ENCODE measurements at regions not wholly inside any gene's neighbourhood (a gene's known extent, or its start where the extent isn't known, plus 50 kb on each side); places are given as distances from the start of the nearest gene placed in this dataset.
A peak's percentile ranks its signal among the peaks of the same experiment; 100 is the strongest.

DNA sequence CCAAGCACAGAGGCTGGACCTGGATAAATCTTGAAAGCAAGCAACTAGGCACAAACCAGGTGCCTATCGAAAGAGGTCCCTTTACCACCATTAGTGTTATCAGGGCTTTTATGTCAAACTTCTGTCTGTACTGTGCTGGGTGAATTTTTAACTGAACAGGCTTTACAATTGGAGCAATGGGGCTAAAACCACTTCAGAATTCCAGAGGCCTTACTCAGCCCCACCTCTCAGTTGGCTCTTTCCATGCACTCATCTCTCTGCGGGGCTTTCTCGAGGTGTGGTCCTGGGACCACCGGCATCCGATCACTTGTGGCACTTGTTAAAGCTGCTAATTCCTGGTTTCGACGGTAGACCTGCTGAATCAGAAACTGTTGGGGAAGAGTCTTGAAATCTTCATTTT lies 232.5 kb downstream of the SOX4 start:
- H3K4me3 ChIP-seq (ENCODE audit: low read depth, low read length), result no peak overlapping the region
- in situ Hi-C loops (cut with HindIII; ENCODE audit: low sequenced_read_pairs), result no loop called here
- TF ChIP-seq, protein P1, sequence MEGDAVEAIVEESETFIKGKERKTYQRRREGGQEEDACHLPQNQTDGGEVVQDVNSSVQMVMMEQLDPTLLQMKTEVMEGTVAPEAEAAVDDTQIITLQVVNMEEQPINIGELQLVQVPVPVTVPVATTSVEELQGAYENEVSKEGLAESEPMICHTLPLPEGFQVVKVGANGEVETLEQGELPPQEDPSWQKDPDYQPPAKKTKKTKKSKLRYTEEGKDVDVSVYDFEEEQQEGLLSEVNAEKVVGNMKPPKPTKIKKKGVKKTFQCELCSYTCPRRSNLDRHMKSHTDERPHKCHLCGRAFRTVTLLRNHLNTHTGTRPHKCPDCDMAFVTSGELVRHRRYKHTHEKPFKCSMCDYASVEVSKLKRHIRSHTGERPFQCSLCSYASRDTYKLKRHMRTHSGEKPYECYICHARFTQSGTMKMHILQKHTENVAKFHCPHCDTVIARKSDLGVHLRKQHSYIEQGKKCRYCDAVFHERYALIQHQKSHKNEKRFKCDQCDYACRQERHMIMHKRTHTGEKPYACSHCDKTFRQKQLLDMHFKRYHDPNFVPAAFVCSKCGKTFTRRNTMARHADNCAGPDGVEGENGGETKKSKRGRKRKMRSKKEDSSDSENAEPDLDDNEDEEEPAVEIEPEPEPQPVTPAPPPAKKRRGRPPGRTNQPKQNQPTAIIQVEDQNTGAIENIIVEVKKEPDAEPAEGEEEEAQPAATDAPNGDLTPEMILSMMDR (IDR thresholded peaks at IDR 0.05; ENCODE audit: low read depth, low read length), result no peak
- DNase-seq (ENCODE audit: low read depth, low spot score), result peak; percentile 57

DNA sequence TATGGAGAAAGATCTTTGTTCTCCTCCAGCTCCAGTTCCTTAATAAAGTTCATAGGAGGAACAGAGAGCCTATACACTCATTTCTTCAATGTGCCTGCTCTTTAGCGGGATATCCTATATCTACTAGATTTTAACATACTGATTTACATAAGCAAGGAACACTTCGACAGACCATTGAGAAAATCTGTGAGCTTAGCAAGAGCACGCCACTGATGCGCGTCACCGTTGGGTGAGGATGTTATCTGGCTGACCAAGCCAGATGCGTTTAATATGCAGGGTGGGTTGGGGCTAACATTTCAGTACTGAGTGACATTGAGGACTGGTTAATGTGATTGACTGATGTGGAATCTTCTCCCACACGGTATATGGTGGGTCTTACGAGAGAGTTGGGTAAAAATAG lies 233.4 kb downstream of the SOX4 start:
- TF ChIP-seq, protein P1 (IDR thresholded peaks at IDR 0.05; ENCODE audit: low read depth, low read length), result no peak
- in situ Hi-C loops (cut with HindIII; ENCODE audit: low sequenced_read_pairs), result no loop called here

DNA sequence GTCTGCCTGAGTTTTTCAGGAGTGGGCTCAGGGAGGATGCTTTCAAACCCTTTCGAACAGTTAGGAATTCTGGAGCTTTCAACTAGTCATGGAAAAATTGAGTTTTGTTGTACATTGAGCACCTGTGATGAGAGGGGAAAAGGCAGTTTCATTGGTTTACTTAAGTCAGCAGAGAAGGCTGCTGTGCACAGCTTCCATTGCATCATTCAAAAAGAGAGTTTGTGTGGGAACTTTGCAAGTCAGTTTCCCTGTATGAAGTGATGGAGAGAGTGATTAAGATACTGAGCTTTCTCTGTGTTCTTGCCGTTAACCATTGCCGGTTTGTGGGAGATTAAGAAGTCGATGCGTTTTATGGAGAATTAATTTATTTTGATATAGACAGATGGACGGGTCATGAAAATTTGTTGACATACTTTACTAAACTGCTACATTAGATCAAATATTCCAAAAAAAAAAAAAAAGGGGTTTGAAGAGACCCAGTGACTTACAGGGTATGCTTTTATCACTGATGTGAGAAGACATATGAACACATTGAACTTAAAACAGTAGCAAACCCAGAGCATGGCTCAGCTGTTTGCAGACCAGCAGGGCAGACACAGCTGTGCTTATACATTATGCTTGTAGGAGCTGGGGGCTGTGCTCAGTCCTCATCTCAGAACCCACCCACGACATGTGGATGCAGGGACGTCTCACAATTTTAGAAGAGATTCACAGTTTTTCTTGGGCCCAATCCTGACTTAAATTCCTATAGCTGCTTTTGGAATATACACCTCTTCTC lies 234.1 kb downstream of the SOX4 start:
- TF ChIP-seq, protein P1 (IDR thresholded peaks at IDR 0.05; ENCODE audit: low read depth, low read length), result no peak
- in situ Hi-C loops (cut with HindIII; ENCODE audit: low sequenced_read_pairs), result no loop called here
- no peak overlapping the region for H3K4me3 ChIP-seq (ENCODE audit: low read depth, low read length)
- no peak for DNase-seq (ENCODE audit: low read depth, low spot score)

More for the DNA sequence above, 233.4 kb downstream of the SOX4 start:
- no peak for DNase-seq (ENCODE audit: low read depth, low spot score)
- no peak overlapping the region for H3K4me3 ChIP-seq (ENCODE audit: low read depth, low read length)

DNA sequence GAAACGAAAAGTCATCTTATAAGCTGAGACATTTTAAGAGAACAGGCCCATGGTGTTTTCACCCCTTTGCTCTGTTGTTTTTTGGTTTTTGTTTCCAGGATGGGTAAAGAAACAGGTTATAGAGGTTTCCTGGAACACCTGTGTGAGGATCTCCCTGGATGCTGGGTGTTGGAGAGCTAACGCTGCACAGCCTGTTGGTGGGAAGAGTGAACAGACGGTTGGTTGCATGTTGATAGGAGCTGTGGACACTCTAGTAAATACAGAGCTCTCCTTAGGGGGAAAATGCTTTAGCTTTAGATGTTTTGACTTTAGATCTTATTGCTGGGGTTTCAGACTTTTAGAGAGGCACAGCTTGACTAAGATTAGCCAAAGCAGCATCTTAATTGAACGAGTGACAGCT lies 235.2 kb downstream of the SOX4 start:
- TF ChIP-seq, protein P1 (IDR thresholded peaks at IDR 0.05; ENCODE audit: low read depth, low read length), result no peak
- H3K4me3 ChIP-seq (ENCODE audit: low read depth, low read length), result no peak overlapping the region
- in situ Hi-C loops (cut with HindIII; ENCODE audit: low sequenced_read_pairs), result no loop called here
- DNase-seq (ENCODE audit: low read depth, low spot score), result no peak

DNA sequence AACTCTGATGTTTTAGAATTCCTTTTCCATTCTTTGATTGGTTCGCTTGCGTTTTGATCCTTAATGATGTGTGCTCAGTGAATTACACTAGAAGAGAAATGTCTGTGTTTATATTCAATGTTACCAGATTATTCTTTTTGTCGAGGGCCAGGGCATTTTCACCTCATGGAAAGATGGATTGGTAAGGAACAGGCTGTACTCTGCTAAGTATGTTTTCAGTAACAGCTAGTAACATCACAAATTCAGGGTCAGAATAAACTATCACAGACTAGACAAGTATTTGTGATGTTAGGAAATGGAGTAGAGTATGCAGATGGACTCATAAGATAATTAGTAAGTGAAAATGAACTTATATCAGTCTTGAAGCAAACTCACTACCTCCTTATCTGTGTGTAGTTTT lies 235.6 kb downstream of the SOX4 start:
- no peak overlapping the region for H3K4me3 ChIP-seq (ENCODE audit: low read depth, low read length)
- no peak for DNase-seq (ENCODE audit: low read depth, low spot score)
- in situ Hi-C loops (cut with HindIII; ENCODE audit: low sequenced_read_pairs), result no loop called here
- TF ChIP-seq, protein P1 (IDR thresholded peaks at IDR 0.05; ENCODE audit: low read depth, low read length), result no peak

DNA sequence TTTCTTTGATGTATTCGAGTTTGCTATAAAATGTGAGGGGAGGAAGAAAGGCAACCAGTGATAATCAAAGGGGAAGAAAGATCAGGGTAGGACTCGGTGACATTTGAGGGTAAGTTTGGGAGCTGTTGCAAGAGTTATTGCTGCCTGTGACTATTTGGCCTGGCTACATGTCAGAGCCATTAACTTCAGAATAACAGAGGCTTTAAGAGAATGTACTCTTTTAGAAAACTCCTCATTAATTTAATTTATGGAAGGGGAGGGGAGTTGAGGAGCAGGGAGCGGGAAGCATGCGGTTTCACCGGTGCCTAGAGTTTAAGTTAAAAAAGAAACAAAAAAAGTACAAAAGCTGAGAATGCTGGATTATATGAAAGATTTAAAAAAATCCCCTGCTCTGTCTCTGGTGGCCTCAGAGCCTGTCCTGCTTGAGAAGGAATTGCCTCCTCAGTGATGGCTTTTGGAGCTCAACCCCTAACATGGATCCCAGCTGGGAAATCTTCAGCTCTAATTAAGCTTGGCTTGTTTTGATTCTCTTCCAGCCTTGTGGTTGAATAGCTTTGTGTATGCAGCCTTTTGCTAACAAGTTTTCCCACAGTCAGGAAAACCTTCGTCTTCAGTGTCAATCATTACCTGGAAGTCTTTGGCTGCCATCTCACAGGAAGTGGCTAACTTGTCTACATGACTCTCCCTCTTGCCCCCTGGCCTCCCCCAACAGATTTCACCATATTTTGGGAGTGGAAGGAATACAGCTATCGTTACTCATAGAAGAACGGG lies 238.2 kb downstream of the SOX4 start:
- TF ChIP-seq, protein P1 (IDR thresholded peaks at IDR 0.05; ENCODE audit: low read depth, low read length), result no peak
- in situ Hi-C loops (cut with HindIII; ENCODE audit: low sequenced_read_pairs), result no loop called here
- DNase-seq (ENCODE audit: low read depth, low spot score), result peak; percentile 80
- H3K4me3 ChIP-seq (ENCODE audit: low read depth, low read length), result no peak overlapping the region
